Liver (tissue), 8 donors: ENCODE measurements at regions not wholly inside any gene's neighbourhood (a gene's known extent, or its start where the extent isn't known, plus 50 kb on each side); places are given as distances from the start of the nearest gene placed in this dataset.

Source experiments
- DNase-seq: peaks from one replicate; pipeline ENCODE4 v3.0.0-alpha.2; 2017; ENCODE audit warnings: low spot score
- H3K27ac ChIP-seq, 2 donors: one replicate each; pipeline ENCODE4 v1.7.0; 2013; ENCODE audit warnings: inconsistent platforms in 2 of 2, low read length in 2 of 2, control low read depth in 1 of 2, low read depth in 1 of 2, mild to moderate bottlenecking in 1 of 2
- H3K27me3 ChIP-seq, 4 donors: one replicate each; pipeline versions ENCODE4 v1.6.1 to v1.7.0; 2013; ENCODE audit warnings: low read length in 3 of 4, inconsistent platforms in 1 of 4, mild to moderate bottlenecking in 1 of 4, moderate library complexity in 1 of 4; ENCODE audit not compliant: control insufficient read depth in 4 of 4, insufficient read depth in 4 of 4
- H3K36me3 ChIP-seq, 4 donors: one replicate each; pipeline versions ENCODE4 v1.6.1 to v1.7.0; 2013; ENCODE audit warnings: low read length in 3 of 4, mild to moderate bottlenecking in 3 of 4, low read depth in 1 of 4, moderate library complexity in 1 of 4; ENCODE audit not compliant: control insufficient read depth in 4 of 4, insufficient read depth in 3 of 4
- H3K4me1 ChIP-seq, 4 donors: one replicate each; pipeline versions ENCODE4 v1.6.1 to v1.7.0; 2013; ENCODE audit warnings: low read length in 3 of 4, mild to moderate bottlenecking in 3 of 4, moderate library complexity in 1 of 4; ENCODE audit not compliant: control insufficient read depth in 4 of 4, insufficient read depth in 4 of 4
- H3K4me3 ChIP-seq, 3 donors: one replicate each; pipeline versions ENCODE4 v1.6.1 to v1.7.0; 2013; ENCODE audit warnings: low read length in 3 of 3, control low read depth in 1 of 3, low read depth in 1 of 3, mild to moderate bottlenecking in 1 of 3
- H3K9ac ChIP-seq, 2 donors: one replicate each; pipeline ENCODE4 v1.7.0; 2013; ENCODE audit warnings: low read length in 2 of 2, mild to moderate bottlenecking in 2 of 2, moderate library complexity in 2 of 2, control low read depth in 1 of 2, low read depth in 1 of 2
- H3K9me3 ChIP-seq, 4 donors: one replicate each; pipeline versions ENCODE4 v1.6.1 to v1.7.0; 2013; ENCODE audit warnings: low read length in 3 of 4; ENCODE audit not compliant: control insufficient read depth in 4 of 4
- ATF3 ChIP-seq: IDR thresholded peaks from 2 replicates; pipeline ENCODE4 v1.6.1; 2016; ENCODE audit warnings: antibody characterized with exemption
- EGR1 ChIP-seq, 2 donors: IDR thresholded peaks; 2 replicates each; pipeline ENCODE4 v1.6.1; 2016 to 2018; ENCODE audit warnings: antibody characterized with exemption in 2 of 2, low read depth in 2 of 2
- FOXA1 ChIP-seq: IDR thresholded peaks from 2 replicates; pipeline ENCODE4 v1.6.1; 2016; ENCODE audit warnings: antibody characterized with exemption
- FOXA2 ChIP-seq: IDR thresholded peaks from 2 replicates; pipeline ENCODE4 v1.6.1; 2016; ENCODE audit warnings: antibody characterized with exemption
- GABPA ChIP-seq, 2 donors: IDR thresholded peaks in 1 of 2; conservative IDR thresholded peaks in 1 of 2; 2 replicates each; pipeline ENCODE4 v1.6.1; 2016; ENCODE audit warnings: antibody characterized with exemption in 2 of 2, mild to moderate bottlenecking in 1 of 2, moderate library complexity in 1 of 2
- HNF4A ChIP-seq, 2 donors: conservative IDR thresholded peaks; 2 replicates each; pipeline ENCODE4 v1.6.1; 2016; ENCODE audit warnings: antibody characterized with exemption in 2 of 2, mild to moderate bottlenecking in 2 of 2
- HNF4G ChIP-seq: IDR thresholded peaks from 2 replicates; pipeline ENCODE4 v1.6.1; 2016; ENCODE audit warnings: antibody characterized with exemption
- JUND ChIP-seq, 2 donors: IDR thresholded peaks; 2 replicates each; pipeline ENCODE4 v1.6.1; 2016; ENCODE audit warnings: antibody characterized with exemption in 2 of 2
- MAX ChIP-seq: IDR thresholded peaks from 2 replicates; pipeline ENCODE4 v1.6.1; 2016; ENCODE audit warnings: antibody characterized with exemption
- NR2F2 ChIP-seq: IDR thresholded peaks from 2 replicates; pipeline ENCODE4 v1.6.1; 2016; ENCODE audit warnings: antibody characterized with exemption
- RAD21 ChIP-seq, 2 donors: IDR thresholded peaks; 2 replicates each; pipeline ENCODE4 v1.6.1; 2016; ENCODE audit warnings: antibody characterized with exemption in 2 of 2, mild to moderate bottlenecking in 2 of 2
- REST ChIP-seq: IDR thresholded peaks from 2 replicates; pipeline ENCODE4 v1.6.1; 2016; ENCODE audit warnings: antibody characterized with exemption, mild to moderate bottlenecking
- RXRA ChIP-seq, 2 donors: IDR thresholded peaks; 2 replicates each; pipeline ENCODE4 v1.6.1; 2017 to 2018; ENCODE audit warnings: antibody characterized with exemption in 2 of 2, mild to moderate bottlenecking in 1 of 2
- SP1 ChIP-seq: IDR thresholded peaks from 2 replicates; pipeline ENCODE4 v1.6.1; 2018; ENCODE audit warnings: antibody characterized with exemption, mild to moderate bottlenecking
- YY1 ChIP-seq: IDR thresholded peaks from 2 replicates; pipeline ENCODE4 v1.6.1; 2016; ENCODE audit warnings: antibody characterized with exemption, mild to moderate bottlenecking
- WGBS: extraction: QIAGEN DNeasy Blood & Tissue Kit; methylation state at CpG from one replicate; pipeline ENCODE4 v1.1.7; 2013; 5-methylcytosine and 5-hydroxymethylcytosine counted together
- TF ChIP-seq, protein P1 (sequence below): IDR thresholded peaks from 2 replicates; pipeline ENCODE4 v1.6.1; 2016; ENCODE audit warnings: antibody characterized with exemption
- TF ChIP-seq, protein P2 (sequence below): fragments of 150-350 bp; IDR thresholded peaks from 2 replicates; pipeline ENCODE4 v1.5.1; 2017; ENCODE audit warnings: improper control_type of control experiment, low read depth, low read length; ENCODE audit not compliant: missing input control
- donor health status: healthy.
- donor health status: healthy.
- donor health status: healthy.
- donor health status: healthy.
- donor health status: healthy.

GRCh38 chr16:80210787-80211186, 330.0 kb upstream of the DYNLRB2 start:
- Histone ChIP-seq H3K9me3 (no peaks in the 10 kb centered on the region), H3K4me3 (no peak overlapping the region), H3K27ac (no peak overlapping the region), H3K4me1 (no peaks in the 10 kb centered on the region), H3K36me3 (no peaks in the 10 kb centered on the region), H3K9ac (no peak overlapping the region), H3K27me3 (no peaks in the 10 kb centered on the region)
- TF ChIP-seq RXRA (IDR thresholded peaks at IDR 0.05) = no peak
- no peak for TF ChIP-seq YY1
- TF ChIP-seq HNF4A (conservative IDR thresholded peaks at IDR 0.05) = no peak
- no peak for TF ChIP-seq JUND (IDR thresholded peaks at IDR 0.05)
- TF ChIP-seq REST = no peak
- no peak for TF ChIP-seq MAX
- no peak for TF ChIP-seq RAD21 (IDR thresholded peaks at IDR 0.05)
- TF ChIP-seq, protein P1, sequence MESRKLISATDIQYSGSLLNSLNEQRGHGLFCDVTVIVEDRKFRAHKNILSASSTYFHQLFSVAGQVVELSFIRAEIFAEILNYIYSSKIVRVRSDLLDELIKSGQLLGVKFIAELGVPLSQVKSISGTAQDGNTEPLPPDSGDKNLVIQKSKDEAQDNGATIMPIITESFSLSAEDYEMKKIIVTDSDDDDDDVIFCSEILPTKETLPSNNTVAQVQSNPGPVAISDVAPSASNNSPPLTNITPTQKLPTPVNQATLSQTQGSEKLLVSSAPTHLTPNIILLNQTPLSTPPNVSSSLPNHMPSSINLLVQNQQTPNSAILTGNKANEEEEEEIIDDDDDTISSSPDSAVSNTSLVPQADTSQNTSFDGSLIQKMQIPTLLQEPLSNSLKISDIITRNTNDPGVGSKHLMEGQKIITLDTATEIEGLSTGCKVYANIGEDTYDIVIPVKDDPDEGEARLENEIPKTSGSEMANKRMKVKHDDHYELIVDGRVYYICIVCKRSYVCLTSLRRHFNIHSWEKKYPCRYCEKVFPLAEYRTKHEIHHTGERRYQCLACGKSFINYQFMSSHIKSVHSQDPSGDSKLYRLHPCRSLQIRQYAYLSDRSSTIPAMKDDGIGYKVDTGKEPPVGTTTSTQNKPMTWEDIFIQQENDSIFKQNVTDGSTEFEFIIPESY = no peak
- WGBS = 85% methylated on average over 3 of the region's 3 CpGs
- DNase-seq = no peak

DNA sequence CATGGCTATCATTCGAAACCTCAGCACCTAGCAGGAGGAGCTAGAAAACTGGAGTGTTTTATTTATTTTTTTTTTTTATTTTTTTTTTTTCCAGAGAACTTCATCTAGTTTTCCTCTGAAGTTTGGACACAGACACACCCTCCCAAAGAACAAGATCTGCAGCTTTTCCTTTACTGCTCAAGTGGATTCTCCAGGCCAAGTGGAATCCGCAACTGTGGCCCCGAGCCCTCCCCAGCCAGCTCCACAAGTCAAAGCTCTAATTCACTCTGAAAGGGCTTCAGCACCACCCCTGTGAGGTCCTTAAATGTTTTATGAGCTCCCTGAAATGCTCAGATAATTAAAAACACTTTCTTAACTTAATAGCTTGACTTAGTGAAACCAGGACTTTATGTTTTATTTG, 332.1 kb upstream of the DYNLRB2 start:
- H3K4me1 ChIP-seq = no peaks in the 10 kb centered on the region
- H3K27me3 ChIP-seq = no peaks in the 10 kb centered on the region
- no peak for DNase-seq
- no peak overlapping the region for H3K9ac ChIP-seq
- H3K36me3 ChIP-seq = no peaks in the 10 kb centered on the region
- no peak overlapping the region for H3K27ac ChIP-seq
- no peak overlapping the region for H3K4me3 ChIP-seq
- WGBS = 86% methylated on average over 3 of the region's 3 CpGs
- no peaks in the 10 kb centered on the region for H3K9me3 ChIP-seq
- TF ChIP-seq EGR1 (IDR thresholded peaks at IDR 0.05; ENCODE audit: low read depth in 2 of 2) = no peak
- TF ChIP-seq FOXA1 = no peak
- TF ChIP-seq, protein P2, sequence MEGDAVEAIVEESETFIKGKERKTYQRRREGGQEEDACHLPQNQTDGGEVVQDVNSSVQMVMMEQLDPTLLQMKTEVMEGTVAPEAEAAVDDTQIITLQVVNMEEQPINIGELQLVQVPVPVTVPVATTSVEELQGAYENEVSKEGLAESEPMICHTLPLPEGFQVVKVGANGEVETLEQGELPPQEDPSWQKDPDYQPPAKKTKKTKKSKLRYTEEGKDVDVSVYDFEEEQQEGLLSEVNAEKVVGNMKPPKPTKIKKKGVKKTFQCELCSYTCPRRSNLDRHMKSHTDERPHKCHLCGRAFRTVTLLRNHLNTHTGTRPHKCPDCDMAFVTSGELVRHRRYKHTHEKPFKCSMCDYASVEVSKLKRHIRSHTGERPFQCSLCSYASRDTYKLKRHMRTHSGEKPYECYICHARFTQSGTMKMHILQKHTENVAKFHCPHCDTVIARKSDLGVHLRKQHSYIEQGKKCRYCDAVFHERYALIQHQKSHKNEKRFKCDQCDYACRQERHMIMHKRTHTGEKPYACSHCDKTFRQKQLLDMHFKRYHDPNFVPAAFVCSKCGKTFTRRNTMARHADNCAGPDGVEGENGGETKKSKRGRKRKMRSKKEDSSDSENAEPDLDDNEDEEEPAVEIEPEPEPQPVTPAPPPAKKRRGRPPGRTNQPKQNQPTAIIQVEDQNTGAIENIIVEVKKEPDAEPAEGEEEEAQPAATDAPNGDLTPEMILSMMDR = no peak
- no peak for TF ChIP-seq NR2F2
- TF ChIP-seq JUND (IDR thresholded peaks at IDR 0.05) = no peak
- no peak for TF ChIP-seq MAX
- TF ChIP-seq SP1 = no peak
- TF ChIP-seq, protein P1 = no peak
- TF ChIP-seq GABPA (IDR thresholded peaks at IDR 0.05 in 1 of 2, conservative IDR thresholded peaks at IDR 0.05 in 1 of 2) = no peak
- TF ChIP-seq ATF3 = no peak
- TF ChIP-seq FOXA2 = no peak
- no peak for TF ChIP-seq RXRA (IDR thresholded peaks at IDR 0.05)
- no peak for TF ChIP-seq HNF4A (conservative IDR thresholded peaks at IDR 0.05)
- no peak for TF ChIP-seq HNF4G
- TF ChIP-seq RAD21 (IDR thresholded peaks at IDR 0.05) = no peak
